ENCODE measurements at regions not wholly inside any gene's neighbourhood (a gene's known extent, or its start where the extent isn't known, plus 50 kb on each side); places are given as distances from the start of the nearest gene placed in this dataset.

DNA sequence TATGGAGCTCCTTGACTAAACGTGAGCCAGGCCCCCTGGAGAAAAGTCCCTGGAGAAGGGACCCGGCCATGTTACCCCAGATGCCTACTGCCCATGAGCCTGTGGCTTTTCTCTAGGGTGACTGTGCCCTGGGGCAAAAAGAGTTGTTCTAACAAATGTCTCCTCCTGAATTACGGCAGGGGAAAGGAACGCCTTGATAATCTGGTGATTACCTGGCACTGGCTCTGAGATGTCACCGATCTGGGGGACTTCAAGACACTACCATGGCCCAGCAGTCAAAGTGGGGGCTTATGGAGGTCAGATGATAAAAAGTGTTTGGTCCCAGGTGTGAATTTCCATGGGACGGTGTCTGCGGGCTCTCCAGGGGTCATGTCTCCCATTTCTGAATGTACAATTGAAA lies 140.7 kb downstream of the KLF13 start:
- Mint-ChIP-seq H3K9me3 (no peaks in the 10 kb centered on the region), H3K4me3 (no peak overlapping the region), H3K36me3 (no peaks in the 10 kb centered on the region), H3K27me3 (no peaks in the 10 kb centered on the region), H3K27ac (no peak overlapping the region), H3K4me1 (peaks cover 5 to 24% (median 16%) of the 10 kb centered on the region in 4 donors)
- no peak overlapping the region for H3K27ac ChIP-seq (ENCODE audit: low read depth, low read length)
- H3K9me3 ChIP-seq (ENCODE audit: control insufficient read depth in 1 of 2, low read length in 2 of 2) = no peaks in the 10 kb centered on the region
- no peaks in the 10 kb centered on the region for H3K27me3 ChIP-seq (ENCODE audit: insufficient read depth, low read length)
- ChIA-PET POLR2A (ENCODE audit: partially characterized antibody) (no interaction called here), CTCF (ENCODE audit: partially characterized antibody) (interaction anchor here (14.4 kb wide), 1 partner anchor 21 kb away, joined by 115 read pairs; no protein-coding TSS in a partner anchor)
- intact Hi-C loops (cut with micrococcal nuclease) = no loop called here
- H3K4me3 ChIP-seq (ENCODE audit: low read length in 2 of 2) = no peak overlapping the region
- DNase-seq = no peak
- H3K4me1 ChIP-seq (ENCODE audit: insufficient read depth, low read length) = peaks cover 13% of the 10 kb centered on the region
- no peaks in the 10 kb centered on the region for H3K36me3 ChIP-seq (ENCODE audit: insufficient read depth, low read length)

DNA sequence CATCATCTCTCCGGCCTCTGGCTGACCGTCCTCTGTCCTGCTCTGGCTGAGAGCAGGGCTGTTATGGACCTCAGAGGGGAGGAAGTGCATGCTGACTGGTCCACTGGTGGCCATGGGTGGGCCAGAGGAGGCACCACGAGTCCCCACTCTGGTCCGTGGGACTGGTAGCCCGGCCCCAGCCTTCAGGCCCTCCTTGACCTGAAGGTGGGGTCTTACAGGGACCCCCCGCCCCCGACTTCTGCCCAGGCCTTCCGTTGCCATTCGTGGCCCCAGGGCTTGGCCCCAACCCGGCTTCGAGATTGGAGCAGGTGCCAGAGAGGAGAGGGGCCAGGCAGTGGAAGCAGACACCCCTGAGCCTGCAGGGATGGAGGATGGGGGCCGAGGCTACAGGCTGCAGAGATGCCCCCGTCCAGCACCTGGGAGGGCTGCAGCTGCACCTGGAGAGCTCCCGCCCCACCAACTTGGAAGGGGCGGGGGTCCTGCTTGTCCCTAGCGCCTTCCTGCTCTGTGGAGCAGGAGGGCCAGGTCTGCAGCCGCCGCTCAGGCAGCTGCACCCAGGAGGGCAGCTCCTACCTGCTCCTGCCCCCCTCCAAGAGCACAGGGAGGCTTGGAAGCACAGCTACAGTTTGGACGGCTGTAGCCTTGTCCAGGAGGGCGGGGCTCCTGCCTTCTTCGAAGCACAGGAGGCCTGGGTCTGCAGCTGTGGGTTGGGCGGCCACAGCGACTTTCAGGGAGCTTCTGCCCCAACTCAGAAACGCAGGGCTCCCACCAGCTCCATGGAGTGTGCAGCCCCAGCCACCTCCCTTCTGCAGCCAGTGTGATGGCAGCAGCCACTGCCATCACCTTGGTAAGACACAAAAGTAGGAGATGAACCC lies 142.5 kb downstream of the KLF13 start:
- Mint-ChIP-seq H3K27me3 (no peaks in the 10 kb centered on the region), H3K4me1 (peaks cover 20 to 41% (median 34%) of the 10 kb centered on the region in 4 donors), H3K4me3 (no peak overlapping the region), H3K27ac (no peak overlapping the region), H3K9me3 (peaks cover 0 to 2% (median 0%) of the 10 kb centered on the region in 8 donors), H3K36me3 (no peaks in the 10 kb centered on the region)
- POLR2A ChIA-PET (ENCODE audit: partially characterized antibody) = interaction anchor here (1.4 to 7.6 kb wide), 2 partner anchors 15 to 31 kb away, joined by 3 to 96 read pairs; no protein-coding TSS in a partner anchor
- Histone ChIP-seq H3K27me3 (ENCODE audit: insufficient read depth, low read length) (no peaks in the 10 kb centered on the region), H3K4me3 (ENCODE audit: low read length in 2 of 2) (no peak overlapping the region), H3K36me3 (ENCODE audit: insufficient read depth, low read length) (no peaks in the 10 kb centered on the region), H3K9me3 (ENCODE audit: control insufficient read depth in 1 of 2, low read length in 2 of 2) (no peaks in the 10 kb centered on the region), H3K27ac (ENCODE audit: low read depth, low read length) (no peak overlapping the region), H3K4me1 (ENCODE audit: insufficient read depth, low read length) (peaks cover 31% of the 10 kb centered on the region)
- no peak for DNase-seq
- intact Hi-C loops (cut with micrococcal nuclease) = no loop called here
- CTCF ChIA-PET (ENCODE audit: partially characterized antibody) = interaction anchor here (1.1 to 14.4 kb wide), 3 partner anchors 14 to 21 kb away, joined by 3 to 115 read pairs (median 3); no protein-coding TSS in a partner anchor

DNA sequence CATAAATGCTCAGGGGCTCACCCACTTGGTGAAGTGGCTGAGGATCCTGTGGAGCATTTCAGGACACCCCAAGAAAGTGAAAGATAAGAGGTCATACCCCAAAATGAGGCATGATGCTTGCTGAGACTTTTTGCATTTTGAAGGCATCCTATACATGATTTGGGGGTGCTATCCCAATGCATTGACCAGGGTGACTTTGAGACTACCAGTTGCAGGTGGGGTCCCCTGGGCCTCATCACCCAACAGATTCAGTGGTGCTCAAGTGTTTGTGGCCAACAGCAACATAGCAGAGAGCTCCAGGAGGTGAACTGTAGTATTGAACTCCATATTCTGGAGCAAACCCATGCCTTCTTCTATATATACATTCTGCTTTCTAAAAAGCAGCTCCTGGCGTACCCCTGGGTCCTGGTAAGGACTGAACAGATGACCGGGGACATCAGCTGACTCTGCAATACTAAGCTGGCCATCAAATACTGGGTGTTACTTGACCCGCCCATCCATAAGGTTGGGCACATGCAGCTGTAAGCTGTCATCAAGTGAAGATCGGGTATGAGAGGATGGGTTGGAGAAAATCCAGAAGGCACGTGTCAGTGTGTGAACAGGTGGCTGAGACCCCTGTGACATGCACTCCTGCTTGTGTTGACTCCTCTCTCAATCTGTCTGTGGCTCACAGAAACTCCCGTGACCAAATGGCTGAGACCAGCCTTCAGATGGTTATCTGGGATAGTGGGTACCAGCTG lies 143.3 kb downstream of the KLF13 start:
- intact Hi-C loops (cut with micrococcal nuclease) = no loop called here
- Histone ChIP-seq H3K27me3 (ENCODE audit: insufficient read depth, low read length) (no peaks in the 10 kb centered on the region), H3K4me3 (ENCODE audit: low read length in 2 of 2) (no peak overlapping the region), H3K4me1 (ENCODE audit: insufficient read depth, low read length) (peaks cover 39% of the 10 kb centered on the region), H3K9me3 (ENCODE audit: control insufficient read depth in 1 of 2, low read length in 2 of 2) (no peaks in the 10 kb centered on the region), H3K36me3 (ENCODE audit: insufficient read depth, low read length) (no peaks in the 10 kb centered on the region), H3K27ac (ENCODE audit: low read depth, low read length) (no peak overlapping the region)
- H3K4me1 Mint-ChIP-seq = peaks cover 25 to 48% (median 40%) of the 10 kb centered on the region in 4 donors
- no peak overlapping the region for H3K4me3 Mint-ChIP-seq
- ChIA-PET POLR2A (ENCODE audit: partially characterized antibody) (interaction anchor here (7.6 kb wide), 1 partner anchor 32 kb away, joined by 96 read pairs; no protein-coding TSS in a partner anchor), CTCF (ENCODE audit: partially characterized antibody) (interaction anchor here (1.0 to 14.4 kb wide), 3 partner anchors 15 to 78 kb away, joined by 3 to 115 read pairs (median 4); no protein-coding TSS in a partner anchor)
- DNase-seq = no peak
- H3K9me3 Mint-ChIP-seq = peaks cover 0 to 2% (median 0%) of the 10 kb centered on the region in 8 donors
- H3K36me3 Mint-ChIP-seq = no peaks in the 10 kb centered on the region
- H3K27ac Mint-ChIP-seq = peak overlapping the region in 5 of 7 donors; percentile 53 to 92 (median 80)
- H3K27me3 Mint-ChIP-seq = no peaks in the 10 kb centered on the region

DNA sequence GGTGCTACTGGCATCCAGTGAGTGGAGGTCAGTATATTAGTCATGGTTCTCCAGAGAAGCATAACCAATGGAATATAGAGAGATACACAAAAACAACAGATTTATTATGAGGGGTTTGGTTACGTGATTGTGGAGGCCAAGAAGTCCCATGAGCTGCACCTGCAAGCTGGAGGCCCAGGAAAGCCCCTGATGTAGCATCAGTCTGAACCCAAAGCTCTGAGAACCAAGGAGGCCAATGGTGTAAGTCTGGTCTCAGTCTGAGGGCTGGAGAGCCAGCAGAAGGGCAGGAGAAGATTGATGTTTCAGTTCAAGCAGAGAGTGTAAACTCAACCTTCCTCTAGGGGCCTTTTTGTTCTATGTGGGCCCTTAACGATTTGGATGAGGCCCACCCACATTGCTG lies 144.1 kb downstream of the KLF13 start:
- peak overlapping the region; percentile 77 to 96 (median 84) for H3K27ac Mint-ChIP-seq
- intact Hi-C loops (cut with micrococcal nuclease) = no loop called here
- POLR2A ChIA-PET (ENCODE audit: partially characterized antibody) = interaction anchor here (6.0 to 7.6 kb wide), 2 partner anchors 12 to 33 kb away, joined by 87 to 96 read pairs; no protein-coding TSS in a partner anchor

DNA sequence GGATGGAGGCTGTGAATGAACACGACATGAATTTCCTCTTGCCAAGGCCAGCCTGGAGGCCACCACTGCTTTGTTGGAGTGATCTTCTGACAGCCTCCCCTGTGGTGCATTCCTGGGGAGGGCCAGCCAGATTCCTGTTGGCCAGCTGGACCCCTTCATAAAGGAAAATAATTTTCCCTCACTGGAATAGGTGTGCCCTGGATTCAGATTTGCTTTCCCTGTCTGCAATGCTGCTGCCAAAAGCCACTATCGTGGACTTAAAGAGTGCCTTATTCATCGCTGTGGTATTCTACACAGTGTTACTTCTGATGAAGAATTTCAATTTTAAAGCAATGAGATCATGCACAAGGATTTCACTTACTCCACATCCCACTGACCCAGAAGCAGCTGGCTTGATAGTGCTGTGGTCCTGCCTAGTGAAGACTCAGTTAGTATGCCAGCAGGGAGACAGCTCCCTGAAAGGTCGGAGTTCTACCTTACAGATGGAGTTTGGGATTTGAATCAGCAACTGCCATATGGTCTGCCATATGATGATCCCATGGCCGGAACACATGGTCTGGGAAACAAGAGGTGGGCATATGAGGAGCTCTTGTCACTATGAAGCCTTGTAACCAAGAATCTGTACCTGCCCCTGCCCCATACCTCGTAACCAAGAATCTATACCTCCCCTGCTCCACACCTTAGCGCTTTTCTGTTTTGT lies 145.2 kb downstream of the KLF13 start:
- ChIA-PET CTCF (ENCODE audit: partially characterized antibody) (interaction anchor here (1.0 to 14.4 kb wide), 9 partner anchors 11 to 272 kb away, joined by 3 to 115 read pairs (median 19); no protein-coding TSS in a partner anchor), POLR2A (ENCODE audit: partially characterized antibody) (interaction anchor here (1.0 to 7.6 kb wide), 17 partner anchors 8 to 205 kb away, joined by 3 to 96 read pairs (median 5); partner anchors contain the start of gene KLF13)
- Histone ChIP-seq H3K4me1 (ENCODE audit: insufficient read depth, low read length) (peaks cover 42% of the 10 kb centered on the region), H3K27ac (ENCODE audit: low read depth, low read length) (peak overlapping the region; percentile 51), H3K4me3 (ENCODE audit: low read length in 2 of 2) (no peak overlapping the region), H3K9me3 (ENCODE audit: control insufficient read depth in 1 of 2, low read length in 2 of 2) (no peaks in the 10 kb centered on the region), H3K36me3 (ENCODE audit: insufficient read depth, low read length) (no peaks in the 10 kb centered on the region), H3K27me3 (ENCODE audit: insufficient read depth, low read length) (no peaks in the 10 kb centered on the region)
- no peaks in the 10 kb centered on the region for H3K27me3 Mint-ChIP-seq
- H3K36me3 Mint-ChIP-seq = no peaks in the 10 kb centered on the region
- H3K4me1 Mint-ChIP-seq = peaks cover 31 to 57% (median 46%) of the 10 kb centered on the region in 4 donors
- peak overlapping the region in 5 of 8 donors; percentile 72 to 89 (median 80) for H3K4me3 Mint-ChIP-seq
- intact Hi-C loops (cut with micrococcal nuclease) = no loop called here
- peak overlapping the region; percentile 80 to 96 (median 94) for H3K27ac Mint-ChIP-seq
- DNase-seq = no peak
- H3K9me3 Mint-ChIP-seq = peaks cover 0 to 2% (median 0%) of the 10 kb centered on the region in 8 donors

More for the DNA sequence above, 144.1 kb downstream of the KLF13 start:
- no peak for DNase-seq
- Mint-ChIP-seq H3K4me1 (peaks cover 30 to 56% (median 46%) of the 10 kb centered on the region in 4 donors), H3K4me3 (peak overlapping the region in 1 of 8 donors; percentile 24), H3K9me3 (peaks cover 0 to 2% (median 0%) of the 10 kb centered on the region in 8 donors), H3K36me3 (no peaks in the 10 kb centered on the region), H3K27me3 (no peaks in the 10 kb centered on the region)
- peak overlapping the region; percentile 51 for H3K27ac ChIP-seq (ENCODE audit: low read depth, low read length)
- no peaks in the 10 kb centered on the region for H3K36me3 ChIP-seq (ENCODE audit: insufficient read depth, low read length)
- peaks cover 42% of the 10 kb centered on the region for H3K4me1 ChIP-seq (ENCODE audit: insufficient read depth, low read length)
- CTCF ChIA-PET (ENCODE audit: partially characterized antibody) = interaction anchor here (1.0 to 14.4 kb wide), 3 partner anchors 18 to 78 kb away, joined by 4 to 115 read pairs (median 17); no protein-coding TSS in a partner anchor
- H3K4me3 ChIP-seq (ENCODE audit: low read length in 2 of 2) = no peak overlapping the region
- H3K27me3 ChIP-seq (ENCODE audit: insufficient read depth, low read length) = no peaks in the 10 kb centered on the region
- no peaks in the 10 kb centered on the region for H3K9me3 ChIP-seq (ENCODE audit: control insufficient read depth in 1 of 2, low read length in 2 of 2)

DNA sequence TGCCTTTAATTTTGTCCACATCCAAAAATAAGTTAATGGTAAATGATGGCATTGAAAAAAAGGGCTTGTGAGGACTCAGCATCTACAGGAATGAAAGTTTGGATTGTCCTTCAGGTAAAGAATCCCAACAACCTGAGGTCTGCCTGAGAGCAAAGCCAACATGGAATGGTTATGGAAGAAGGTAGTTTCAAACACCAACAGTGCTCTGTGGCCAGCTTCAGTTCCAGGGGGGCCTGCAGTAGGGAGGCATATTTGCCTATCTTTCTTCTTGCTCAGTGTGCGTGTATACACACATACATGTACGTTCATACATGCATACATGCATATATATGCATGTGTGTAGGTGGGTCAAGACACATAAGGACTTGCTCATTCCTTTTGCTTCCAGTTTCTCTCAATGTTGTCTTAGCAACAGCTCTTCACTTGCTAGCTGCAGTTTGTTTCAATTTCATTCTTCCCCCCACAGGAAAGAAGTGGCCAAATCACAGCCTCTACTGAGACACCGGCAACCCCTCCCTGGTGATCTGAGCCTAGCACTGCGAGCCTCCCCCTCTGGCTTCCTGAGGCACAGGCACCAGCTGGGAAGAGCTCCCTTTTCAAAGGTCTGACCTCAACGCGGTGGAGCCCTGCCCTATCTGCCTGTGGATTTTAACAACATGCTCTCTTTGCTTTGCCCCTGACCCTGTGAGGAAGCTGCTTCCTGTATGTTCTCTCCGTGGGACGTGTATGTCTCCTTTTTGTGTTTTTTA lies 146.2 kb downstream of the KLF13 start:
- ChIA-PET POLR2A (ENCODE audit: partially characterized antibody) (interaction anchor here (1.0 to 7.6 kb wide), 29 partner anchors 9 to 569 kb away, joined by 3 to 96 read pairs (median 5); partner anchors contain the start of genes FAN1 and KLF13), CTCF (ENCODE audit: partially characterized antibody) (interaction anchor here (0.6 to 14.4 kb wide), 16 partner anchors 9 to 273 kb away, joined by 3 to 115 read pairs (median 8); partner anchors contain the start of gene KLF13)
- H3K36me3 ChIP-seq (ENCODE audit: insufficient read depth, low read length) = no peaks in the 10 kb centered on the region
- DNase-seq = peak; percentile 56 to 69 (median 62)
- intact Hi-C loops (cut with micrococcal nuclease) = loop anchor here (1.0 kb wide), 1 partner anchor 38 kb away; no protein-coding TSS in a partner anchor
- no peaks in the 10 kb centered on the region for H3K27me3 ChIP-seq (ENCODE audit: insufficient read depth, low read length)
- H3K4me3 ChIP-seq (ENCODE audit: low read length in 2 of 2) = peak overlapping the region; percentile 12 to 41
- peak overlapping the region; percentile 51 for H3K27ac ChIP-seq (ENCODE audit: low read depth, low read length)
- H3K4me1 Mint-ChIP-seq = peaks cover 31 to 57% (median 47%) of the 10 kb centered on the region in 4 donors
- no peaks in the 10 kb centered on the region for H3K27me3 Mint-ChIP-seq
- H3K4me3 Mint-ChIP-seq = peak overlapping the region; percentile 60 to 89 (median 79)
- peak overlapping the region; percentile 80 to 96 (median 94) for H3K27ac Mint-ChIP-seq
- H3K9me3 Mint-ChIP-seq = peaks cover 0 to 2% (median 0%) of the 10 kb centered on the region in 8 donors
- no peaks in the 10 kb centered on the region for H3K9me3 ChIP-seq (ENCODE audit: control insufficient read depth in 1 of 2, low read length in 2 of 2)
- H3K4me1 ChIP-seq (ENCODE audit: insufficient read depth, low read length) = peaks cover 42% of the 10 kb centered on the region
- H3K36me3 Mint-ChIP-seq = peaks cover 2 to 4% of the 10 kb centered on the region in 2 donors
